ENCODE measurements at regions not wholly inside any gene's neighbourhood (a gene's known extent, or its start where the extent isn't known, plus 50 kb on each side); places are given as distances from the start of the nearest gene placed in this dataset.
"Not testable (repeated sequence)": the region's sequence is repeated elsewhere in the genome, so short reads cannot be mapped to it uniquely, and the experiment has no call there.

GRCh38 chr6:141833001-141833655 is 299.6 kb upstream of the GJE1 start:
- no peaks in the 10 kb centered on the region for H3K36me3 ChIP-seq (ENCODE audit: control insufficient read depth, insufficient read depth, low read length)
- H3K4me1 ChIP-seq (ENCODE audit: control insufficient read depth, insufficient read depth, low read length), result peaks cover 19% of the 10 kb centered on the region
- no peaks in the 10 kb centered on the region; the same call in 1 of the 2 replicates for H3K9me3 ChIP-seq (ENCODE audit: control insufficient read depth, insufficient read depth, low read depth, low read length)
- no peak overlapping the region for H3K27ac ChIP-seq (ENCODE audit: low read depth, low read length)
- H3K4me3 ChIP-seq (ENCODE audit: low read depth, low read length), result no peak overlapping the region
- no peak overlapping the region for H3K9ac ChIP-seq (ENCODE audit: low read length)
- H3K27me3 ChIP-seq (ENCODE audit: control insufficient read depth, insufficient read depth, low read length), result no peaks in the 10 kb centered on the region

DNA sequence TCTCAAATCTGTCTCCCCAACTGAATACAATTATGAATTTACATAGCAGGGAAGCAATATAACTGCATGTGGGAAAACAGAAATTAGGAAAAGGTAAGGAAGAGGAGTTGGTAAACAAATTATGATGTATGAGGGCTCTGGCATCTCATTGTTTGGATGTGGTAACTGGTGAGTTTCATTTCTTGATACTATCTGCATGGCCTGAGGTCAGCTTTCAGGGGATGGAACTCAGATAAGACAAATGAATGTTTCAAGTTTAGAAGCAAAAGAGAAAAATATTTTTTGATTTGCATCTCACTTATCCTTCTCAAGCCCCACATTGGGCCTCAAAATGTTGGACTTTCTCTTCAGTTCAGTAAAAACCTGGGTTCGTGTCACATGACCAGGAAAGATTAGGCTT is 302.2 kb upstream of the GJE1 start:
- Histone ChIP-seq H3K4me1 (ENCODE audit: control insufficient read depth, insufficient read depth, low read length) (peaks cover 19% of the 10 kb centered on the region), H3K4me3 (ENCODE audit: low read depth, low read length) (no peak overlapping the region), H3K9ac (ENCODE audit: low read length) (peak overlapping the region; percentile 51), H3K9me3 (ENCODE audit: control insufficient read depth, insufficient read depth, low read depth, low read length) (no peaks in the 10 kb centered on the region; the same call in 1 of the 2 replicates), H3K36me3 (ENCODE audit: control insufficient read depth, insufficient read depth, low read length) (no peaks in the 10 kb centered on the region), H3K27ac (ENCODE audit: low read depth, low read length) (peak overlapping the region; percentile 76), H3K27me3 (ENCODE audit: control insufficient read depth, insufficient read depth, low read length) (no peaks in the 10 kb centered on the region)

DNA sequence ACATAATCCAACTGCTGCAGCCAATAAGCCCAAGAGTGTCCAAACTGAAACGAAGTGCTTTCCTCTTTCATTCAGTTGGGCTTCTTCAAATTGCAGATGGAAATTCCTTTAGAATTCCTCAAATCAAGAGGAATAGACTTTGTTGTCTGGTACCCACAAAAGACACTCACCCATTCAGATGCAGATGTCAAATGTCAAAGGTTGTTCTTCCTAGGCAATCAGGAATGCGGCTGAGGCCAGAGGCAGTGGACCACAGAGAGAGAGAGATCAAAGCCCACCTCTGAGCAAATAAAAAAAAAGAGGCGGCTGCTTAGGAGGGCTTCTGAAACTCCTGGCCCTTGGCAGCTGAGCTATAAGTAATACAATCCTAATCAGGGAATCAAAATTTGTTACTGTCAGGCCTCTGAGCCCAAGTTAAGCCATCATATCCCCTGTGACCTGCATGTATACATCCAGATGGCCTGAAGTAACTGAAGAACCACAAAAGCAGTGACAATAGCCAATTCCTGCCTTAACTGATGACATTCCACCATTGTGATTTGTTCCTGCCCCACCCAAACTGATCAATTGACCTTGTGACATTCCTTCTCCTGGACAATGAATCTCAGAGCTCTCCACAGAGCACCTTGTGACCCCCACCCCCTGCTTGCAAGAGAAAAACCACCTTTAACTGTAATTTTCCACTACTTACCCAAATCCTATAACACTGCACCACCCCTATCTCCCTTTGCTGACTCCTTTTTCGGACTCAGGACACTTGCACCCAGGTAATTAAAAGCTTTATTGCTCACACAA is 303.0 kb upstream of the GJE1 start:
- peak overlapping the region; percentile 51 for H3K9ac ChIP-seq (ENCODE audit: low read length)
- H3K9me3 ChIP-seq (ENCODE audit: control insufficient read depth, insufficient read depth, low read depth, low read length), result no peaks in the 10 kb centered on the region; the same call in 1 of the 2 replicates
- peak overlapping the region; percentile 76 for H3K27ac ChIP-seq (ENCODE audit: low read depth, low read length)
- H3K36me3 ChIP-seq (ENCODE audit: control insufficient read depth, insufficient read depth, low read length), result no peaks in the 10 kb centered on the region
- H3K4me3 ChIP-seq (ENCODE audit: low read depth, low read length), result peak overlapping the region; percentile 16; the same call in 1 of the 2 replicates
- no peaks in the 10 kb centered on the region for H3K27me3 ChIP-seq (ENCODE audit: control insufficient read depth, insufficient read depth, low read length)
- peaks cover 19% of the 10 kb centered on the region for H3K4me1 ChIP-seq (ENCODE audit: control insufficient read depth, insufficient read depth, low read length)

DNA sequence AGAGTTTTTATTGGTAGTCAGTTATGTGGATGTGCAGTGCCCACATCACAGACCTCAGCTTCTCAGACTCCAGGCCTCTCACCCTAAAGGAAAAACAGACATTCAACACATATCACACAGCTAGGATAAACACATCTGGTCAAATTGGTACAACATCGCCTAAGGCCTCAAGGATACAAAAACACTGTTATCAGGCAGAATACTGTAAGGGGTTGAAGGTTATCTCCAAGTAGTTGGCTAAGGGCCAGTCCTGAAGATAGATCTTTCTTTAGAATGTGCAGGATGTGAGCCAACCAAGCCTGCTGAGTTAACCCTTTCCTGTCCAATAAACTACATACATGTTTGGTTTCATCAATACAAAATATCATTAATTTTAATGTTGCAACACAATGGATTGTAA is 308.4 kb upstream of the GJE1 start:
- no peaks in the 10 kb centered on the region for H3K36me3 ChIP-seq (ENCODE audit: control insufficient read depth, insufficient read depth, low read length)
- no peaks in the 10 kb centered on the region for H3K27me3 ChIP-seq (ENCODE audit: control insufficient read depth, insufficient read depth, low read length)
- H3K9ac ChIP-seq (ENCODE audit: low read length), result no peak overlapping the region
- 0 out of 2 replicates have a peak, but pooled peaks cover 3% of the 10 kb centered on the region for H3K4me1 ChIP-seq (ENCODE audit: control insufficient read depth, insufficient read depth, low read length)
- no peak overlapping the region for H3K4me3 ChIP-seq (ENCODE audit: low read depth, low read length)
- peaks cover 9% of the 10 kb centered on the region for H3K9me3 ChIP-seq (ENCODE audit: control insufficient read depth, insufficient read depth, low read depth, low read length)
- no peak overlapping the region for H3K27ac ChIP-seq (ENCODE audit: low read depth, low read length)

DNA sequence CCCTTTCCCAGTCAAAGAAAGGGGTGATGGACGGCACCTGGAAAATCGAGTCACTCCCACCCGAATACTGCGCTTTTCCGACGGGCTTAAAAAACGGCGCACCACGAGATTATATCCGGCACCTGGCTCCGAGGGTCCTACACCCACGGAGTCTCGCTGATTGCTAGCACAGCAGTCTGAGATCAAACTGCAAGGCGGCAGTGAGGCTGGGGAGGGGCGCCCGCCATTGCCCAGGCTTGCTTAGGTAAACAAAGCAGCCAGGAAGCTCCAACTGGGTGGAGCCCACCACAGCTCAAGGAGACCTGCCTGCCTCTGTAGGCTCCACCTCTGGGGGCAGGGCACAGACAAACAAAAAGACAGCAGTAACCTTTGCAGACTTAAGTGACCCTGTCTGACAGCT is 317.7 kb upstream of the GJE1 start:
- H3K4me1 ChIP-seq (ENCODE audit: control insufficient read depth, insufficient read depth, low read length); H3K4me3 ChIP-seq (ENCODE audit: low read depth, low read length); H3K9me3 ChIP-seq (ENCODE audit: control insufficient read depth, insufficient read depth, low read depth, low read length); H3K9ac ChIP-seq (ENCODE audit: low read length); H3K27ac ChIP-seq (ENCODE audit: low read depth, low read length); H3K36me3 ChIP-seq (ENCODE audit: control insufficient read depth, insufficient read depth, low read length); H3K27me3 ChIP-seq (ENCODE audit: control insufficient read depth, insufficient read depth, low read length): not testable (repeated sequence)

- Histone ChIP-seq H3K27me3 (ENCODE audit: control insufficient read depth, insufficient read depth, low read length) (no peaks in the 10 kb centered on the region), H3K9ac (ENCODE audit: low read length) (no peak overlapping the region)
Measured at GRCh38 chr6:141809901-141810300, 322.8 kb upstream of the GJE1 start.

GRCh38 chr6:141808662-141809061 is 324.1 kb upstream of the GJE1 start:
- Histone ChIP-seq H3K4me1 (ENCODE audit: control insufficient read depth, insufficient read depth, low read length) (peaks cover 11% of the 10 kb centered on the region; the same call in 1 of the 2 replicates), H3K36me3 (ENCODE audit: control insufficient read depth, insufficient read depth, low read length) (no peaks in the 10 kb centered on the region), H3K27me3 (ENCODE audit: control insufficient read depth, insufficient read depth, low read length) (no peaks in the 10 kb centered on the region), H3K27ac (ENCODE audit: low read depth, low read length) (no peak overlapping the region), H3K9me3 (ENCODE audit: control insufficient read depth, insufficient read depth, low read depth, low read length) (no peaks in the 10 kb centered on the region), H3K4me3 (ENCODE audit: low read depth, low read length) (no peak overlapping the region), H3K9ac (ENCODE audit: low read length) (no peak overlapping the region)

More at GRCh38 chr6:141809901-141810300, 322.8 kb upstream of the GJE1 start:
- Histone ChIP-seq H3K4me1 (ENCODE audit: control insufficient read depth, insufficient read depth, low read length) (peaks cover 11% of the 10 kb centered on the region; the same call in 1 of the 2 replicates), H3K4me3 (ENCODE audit: low read depth, low read length) (no peak overlapping the region), H3K27ac (ENCODE audit: low read depth, low read length) (no peak overlapping the region), H3K36me3 (ENCODE audit: control insufficient read depth, insufficient read depth, low read length) (no peaks in the 10 kb centered on the region), H3K9me3 (ENCODE audit: control insufficient read depth, insufficient read depth, low read depth, low read length) (no peaks in the 10 kb centered on the region)

- H3K36me3 ChIP-seq (ENCODE audit: control insufficient read depth, insufficient read depth, low read length); H3K9me3 ChIP-seq (ENCODE audit: control insufficient read depth, insufficient read depth, low read depth, low read length); H3K4me3 ChIP-seq (ENCODE audit: low read depth, low read length); H3K9ac ChIP-seq (ENCODE audit: low read length); H3K4me1 ChIP-seq (ENCODE audit: control insufficient read depth, insufficient read depth, low read length); H3K27me3 ChIP-seq (ENCODE audit: control insufficient read depth, insufficient read depth, low read length); H3K27ac ChIP-seq (ENCODE audit: low read depth, low read length): not testable (repeated sequence)
Measured at GRCh38 chr6:141800973-141801372, 331.8 kb upstream of the GJE1 start.

DNA sequence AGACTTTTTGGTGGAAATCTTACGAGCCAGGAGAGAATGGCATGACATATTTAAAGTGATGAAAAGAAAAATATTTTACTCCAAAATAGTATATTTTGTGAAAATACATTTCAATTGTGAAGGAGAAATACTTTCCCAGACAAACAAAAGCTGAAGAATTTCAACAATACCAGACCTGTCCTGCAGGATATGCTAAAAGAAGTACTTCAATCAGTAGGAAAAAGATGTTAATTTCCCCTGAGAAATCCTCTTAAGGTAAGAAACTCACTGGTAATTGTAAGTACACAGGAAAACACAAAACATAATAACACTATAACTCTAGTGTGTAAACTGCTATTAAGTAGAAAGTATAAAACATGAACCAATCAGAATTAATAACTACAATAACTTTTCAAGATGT is 341.8 kb upstream of the GJE1 start:
- Histone ChIP-seq H3K27ac (ENCODE audit: low read depth, low read length) (no peak overlapping the region), H3K36me3 (ENCODE audit: control insufficient read depth, insufficient read depth, low read length) (no peaks in the 10 kb centered on the region), H3K9ac (ENCODE audit: low read length) (no peak overlapping the region), H3K4me3 (ENCODE audit: low read depth, low read length) (no peak overlapping the region), H3K4me1 (ENCODE audit: control insufficient read depth, insufficient read depth, low read length) (peaks cover 8% of the 10 kb centered on the region; the same call in 1 of the 2 replicates), H3K9me3 (ENCODE audit: control insufficient read depth, insufficient read depth, low read depth, low read length) (peaks cover 4% of the 10 kb centered on the region; the same call in 1 of the 2 replicates), H3K27me3 (ENCODE audit: control insufficient read depth, insufficient read depth, low read length) (no peaks in the 10 kb centered on the region)

- no peak overlapping the region for H3K27ac ChIP-seq (ENCODE audit: low read depth, low read length)
- no peaks in the 10 kb centered on the region for H3K36me3 ChIP-seq (ENCODE audit: control insufficient read depth, insufficient read depth, low read length)
- peaks cover 14% of the 10 kb centered on the region; the same call in 1 of the 2 replicates for H3K4me1 ChIP-seq (ENCODE audit: control insufficient read depth, insufficient read depth, low read length)
Measured at GRCh38 chr6:141788096-141788495, 344.6 kb upstream of the GJE1 start.

GRCh38 chr6:141783585-141783984 is 349.1 kb upstream of the GJE1 start:
- peaks cover 7% of the 10 kb centered on the region; the same call in 1 of the 2 replicates for H3K4me1 ChIP-seq (ENCODE audit: control insufficient read depth, insufficient read depth, low read length)
- no peaks in the 10 kb centered on the region for H3K9me3 ChIP-seq (ENCODE audit: control insufficient read depth, insufficient read depth, low read depth, low read length)
- H3K9ac ChIP-seq (ENCODE audit: low read length), result no peak overlapping the region
- H3K36me3 ChIP-seq (ENCODE audit: control insufficient read depth, insufficient read depth, low read length), result no peaks in the 10 kb centered on the region
- H3K27me3 ChIP-seq (ENCODE audit: control insufficient read depth, insufficient read depth, low read length), result no peaks in the 10 kb centered on the region
- H3K27ac ChIP-seq (ENCODE audit: low read depth, low read length), result no peak overlapping the region
- H3K4me3 ChIP-seq (ENCODE audit: low read depth, low read length), result no peak overlapping the region

More at GRCh38 chr6:141788096-141788495, 344.6 kb upstream of the GJE1 start:
- no peak overlapping the region for H3K4me3 ChIP-seq (ENCODE audit: low read depth, low read length)
- no peak overlapping the region for H3K9ac ChIP-seq (ENCODE audit: low read length)
- H3K27me3 ChIP-seq (ENCODE audit: control insufficient read depth, insufficient read depth, low read length), result no peaks in the 10 kb centered on the region
- H3K9me3 ChIP-seq (ENCODE audit: control insufficient read depth, insufficient read depth, low read depth, low read length), result peaks cover 1% of the 10 kb centered on the region; the same call in 1 of the 2 replicates
